Neural cell (in vitro differentiated cells): ENCODE measurements at regions not wholly inside any gene's neighbourhood (a gene's known extent, or its start where the extent isn't known, plus 50 kb on each side); places are given as distances from the start of the nearest gene placed in this dataset.

Experiments used
- H2AFZ ChIP-seq: fragments of 200-600, 300-800 bp; sonication (generic), shearing (Covaris generic); 2 replicates; pipeline ENCODE4 v1.6.0; 2014; ENCODE audit warnings: low read depth, mild to moderate bottlenecking, antibody characterized with exemption, low read length, moderate library complexity
- H3F3A ChIP-seq: fragments of 200-600 bp; shearing (Covaris generic); 2 replicates; pipeline ENCODE4 v1.6.1; 2016; ENCODE audit warnings: mild to moderate bottlenecking, moderate library complexity, mixed read lengths, antibody characterized with exemption, low read length; ENCODE audit not compliant: insufficient read depth, poor library complexity, severe bottlenecking
- H3K27ac ChIP-seq: fragments of 200-600, 300-800 bp; sonication (generic), shearing (Covaris generic); 2 replicates; pipeline ENCODE4 v1.5.1; 2014; ENCODE audit warnings: mild to moderate bottlenecking, low read length, moderate library complexity
- H3K27me3 ChIP-seq: fragments of 300-800, 200-600 bp; sonication (generic), shearing (Covaris generic); 2 replicates; pipeline ENCODE4 v1.6.0; 2014; ENCODE audit warnings: mild to moderate bottlenecking, low read depth, low read length, moderate library complexity; ENCODE audit not compliant: insufficient read depth
- H3K36me3 ChIP-seq: fragments of 300-800, 200-600 bp; sonication (generic), shearing (Covaris generic); 2 replicates; pipeline ENCODE4 v1.5.1; 2014; ENCODE audit warnings: mild to moderate bottlenecking, antibody characterized with exemption, low read length, moderate library complexity; ENCODE audit not compliant: insufficient read depth
- H3K4me2 ChIP-seq: fragments of 300-800, 200-600 bp; sonication (generic), shearing (Covaris generic); 2 replicates; pipeline ENCODE4 v1.6.0; 2014; ENCODE audit warnings: mild to moderate bottlenecking, low read length
- H3K4me3 ChIP-seq: fragments of 300-800, 200-600 bp; sonication (generic), shearing (Covaris generic); 2 replicates; pipeline ENCODE4 v1.5.1; 2014; ENCODE audit warnings: mild to moderate bottlenecking, low read length, moderate library complexity
- H3K79me2 ChIP-seq: fragments of 200-600 bp; shearing (Covaris generic); replicated peaks from 2 replicates; pipeline ENCODE4 v1.6.0; 2014; ENCODE audit warnings: mild to moderate bottlenecking, low read length, moderate library complexity; ENCODE audit not compliant: insufficient read depth
- H3K9ac ChIP-seq: fragments of 300-800, 200-600 bp; sonication (generic), shearing (Covaris generic); 2 replicates; pipeline ENCODE4 v1.6.1; 2016; ENCODE audit warnings: mild to moderate bottlenecking, low read length, mixed read lengths
- H3K9me2 ChIP-seq: fragments of 200-600 bp; shearing (Covaris generic); 2 replicates; pipeline ENCODE4 v1.6.1; 2016; ENCODE audit warnings: mild to moderate bottlenecking, low read length, mixed read lengths; ENCODE audit not compliant: insufficient read depth
- H3K9me3 ChIP-seq: fragments of 200-600, 300-800 bp; sonication (generic), shearing (Covaris generic); 2 replicates; pipeline ENCODE4 v1.6.1; 2016; ENCODE audit warnings: mild to moderate bottlenecking, mixed run types, low read length, moderate library complexity, mixed read lengths
- H4K20me1 ChIP-seq: fragments of 200-600 bp; shearing (Covaris generic); 2 replicates; pipeline ENCODE4 v1.6.1; 2016; ENCODE audit warnings: mild to moderate bottlenecking, mixed run types; ENCODE audit not compliant: insufficient read depth
- CTCF ChIP-seq: fragments of 450-650 bp; IDR thresholded peaks from 2 replicates; pipeline ENCODE4 v1.5.1; 2014; ENCODE audit warnings: antibody characterized with exemption, mild to moderate bottlenecking, moderate library complexity; ENCODE audit not compliant: poor library complexity, severe bottlenecking
- EP300 ChIP-seq: fragments of 450-650 bp; conservative IDR thresholded peaks from 2 replicates; pipeline ENCODE4 v1.6.1; 2014; ENCODE audit warnings: antibody characterized with exemption, mild to moderate bottlenecking, moderate library complexity; ENCODE audit not compliant: poor library complexity, severe bottlenecking
- EZH2 ChIP-seq: fragments of 200-600, 300-800 bp; shearing (Covaris generic), sonication (generic); IDR thresholded peaks from 2 replicates; pipeline ENCODE4 v1.6.1; 2014; ENCODE audit warnings: antibody characterized with exemption, low read length, borderline replicate concordance, mild to moderate bottlenecking; ENCODE audit not compliant: insufficient read depth, poor library complexity, severe bottlenecking
- MXI1 ChIP-seq: fragments of 450-650 bp; conservative IDR thresholded peaks from 2 replicates; pipeline ENCODE4 v1.6.1; 2014; ENCODE audit warnings: antibody characterized with exemption, mild to moderate bottlenecking; ENCODE audit not compliant: poor library complexity, severe bottlenecking
- POLR2AphosphoS5 ChIP-seq: IDR thresholded peaks from 2 replicates; pipeline ENCODE4 v1.6.1; 2012
- RAD21 ChIP-seq: fragments of 450-650 bp; conservative IDR thresholded peaks from 2 replicates; pipeline ENCODE4 v1.6.1; 2014; ENCODE audit warnings: antibody characterized with exemption, mild to moderate bottlenecking, moderate library complexity
- REST ChIP-seq: IDR thresholded peaks from 2 replicates; pipeline ENCODE4 v1.6.1; 2012; ENCODE audit warnings: borderline replicate concordance
- SMC3 ChIP-seq: fragments of 450-650 bp; conservative IDR thresholded peaks from 2 replicates; pipeline ENCODE4 v1.6.1; 2014; ENCODE audit warnings: antibody characterized with exemption, mild to moderate bottlenecking, moderate library complexity; ENCODE audit not compliant: poor library complexity
- TAF1 ChIP-seq: IDR thresholded peaks from 2 replicates; pipeline ENCODE4 v1.6.1; 2012; ENCODE audit warnings: low read depth

- Histone ChIP-seq H4K20me1 (no peaks in the 10 kb centered on the region), H3K9me2 (no peaks in the 10 kb centered on the region), H3K9ac (no peak overlapping the region), H3K4me2 (no peak overlapping the region), H2AFZ (no peak overlapping the region), H3K9me3 (no peaks in the 10 kb centered on the region), H3K79me2 (no peaks in the 10 kb centered on the region), H3K27ac (no peak overlapping the region), H3K4me3 (no peak overlapping the region), H3K27me3 (no peaks in the 10 kb centered on the region), H3F3A (no peaks in the 10 kb centered on the region), H3K36me3 (no peaks in the 10 kb centered on the region)
- TF ChIP-seq REST (no peak), MXI1 (no peak), POLR2AphosphoS5 (no peak), CTCF (no peak), EP300 (no peak), EZH2 (no peak), RAD21 (no peak), SMC3 (no peak), TAF1 (no peak)
These were observed 191.1 kb downstream of the GRIN2B start for GRCh38 chr12:13790317-13790716.

GRCh38 chr12:13788626-13789025 is 192.8 kb downstream of the GRIN2B start:
- Histone ChIP-seq H3K4me3 (no peak overlapping the region), H3K9me3 (no peaks in the 10 kb centered on the region), H3K36me3 (no peaks in the 10 kb centered on the region), H2AFZ (no peak overlapping the region), H3K9ac (no peak overlapping the region), H3K9me2 (no peaks in the 10 kb centered on the region), H3K4me2 (no peak overlapping the region), H3K27ac (peak overlapping the region; percentile 30), H3K79me2 (no peaks in the 10 kb centered on the region), H3K27me3 (no peaks in the 10 kb centered on the region), H4K20me1 (no peaks in the 10 kb centered on the region), H3F3A (no peaks in the 10 kb centered on the region)
- no peak for TF ChIP-seq EZH2
- no peak for TF ChIP-seq TAF1
- no peak for TF ChIP-seq RAD21
- no peak for TF ChIP-seq POLR2AphosphoS5
- no peak for TF ChIP-seq REST
- TF ChIP-seq EP300: no peak
- no peak for TF ChIP-seq MXI1
- TF ChIP-seq CTCF: no peak
- no peak for TF ChIP-seq SMC3
